ENCODE measurements at regions not wholly inside any gene's neighbourhood (a gene's known extent, or its start where the extent isn't known, plus 50 kb on each side); places are given as distances from the start of the nearest gene placed in this dataset.

GRCh38 chr20:11776687-11777086 is 141.0 kb upstream of the BTBD3 start:
- Histone ChIP-seq H4K20me1 (ENCODE audit: insufficient read depth) (no peaks in the 10 kb centered on the region), H3K9me2 (no peaks in the 10 kb centered on the region), H3K9ac (no peak overlapping the region), H3K27me3 (ENCODE audit: insufficient read depth) (no peaks in the 10 kb centered on the region), H3K36me3 (replicated peaks in 1 of 2; ENCODE audit: control insufficient read depth in 1 of 2, insufficient read depth in 2 of 2, low read length in 1 of 2) (no peaks in the 10 kb centered on the region), H3K4me2 (no peak overlapping the region), H3F3A (replicated peaks; ENCODE audit: insufficient read depth) (no peaks in the 10 kb centered on the region), H2AFZ (ENCODE audit: low read depth) (no peak overlapping the region), H3K4me1 (ENCODE audit: control insufficient read depth in 1 of 2, insufficient read depth in 2 of 2, low read depth in 1 of 2, low read length in 1 of 2) (peaks cover 0 to 3% of the 10 kb centered on the region in 2 experiments; a peak in 1 of 4 replicates), H3K27ac (ENCODE audit: low read depth in 2 of 2, low read length in 1 of 2) (no peak overlapping the region), H3K4me3 (ENCODE audit: low read depth in 2 of 2, low read length in 1 of 2) (no peak overlapping the region), H3K79me2 (ENCODE audit: insufficient read depth) (no peaks in the 10 kb centered on the region), H3K9me3 (no peaks in the 10 kb centered on the region)
- CTCF ChIA-PET: no interaction called here
- WGBS (ENCODE audit: low lambda C conversion rate): 37% methylated on average over 2 of the region's 2 CpGs
- POLR2A ChIA-PET: no interaction called here
- no peak for DNase-seq
- TF ChIP-seq NFIC (IDR thresholded peaks at IDR 0.05; ENCODE audit: borderline replicate concordance) (no peak), GABPA (IDR thresholded peaks at IDR 0.05; ENCODE audit: low read depth) (no peak), YY1 (IDR thresholded peaks at IDR 0.05; ENCODE audit: low read depth) (no peak), CTCF (IDR thresholded peaks at IDR 0.05) (no peak), EP300 (IDR thresholded peaks at IDR 0.05; ENCODE audit: borderline replicate concordance in 1 of 2, low read depth in 1 of 2, low read length in 1 of 2) (no peak), ELF1 (IDR thresholded peaks at IDR 0.05) (no peak), JUND (IDR thresholded peaks at IDR 0.05) (no peak)

- no peaks in the 10 kb centered on the region for H4K20me1 ChIP-seq (ENCODE audit: insufficient read depth)
- peak overlapping the region in 1 of 2 experiments; percentile 44; a peak in 2 of 4 replicates for H3K4me3 ChIP-seq (ENCODE audit: low read depth in 2 of 2, low read length in 1 of 2)
- no peak overlapping the region for H3K9ac ChIP-seq
- H3K4me1 ChIP-seq (ENCODE audit: control insufficient read depth in 1 of 2, insufficient read depth in 2 of 2, low read depth in 1 of 2, low read length in 1 of 2): peaks cover 0 to 3% of the 10 kb centered on the region in 2 experiments; a peak in 1 of 4 replicates
- no peaks in the 10 kb centered on the region for H3K79me2 ChIP-seq (ENCODE audit: insufficient read depth)
- peak; percentile 17 for DNase-seq
- no peak overlapping the region for H3K27ac ChIP-seq (ENCODE audit: low read depth in 2 of 2, low read length in 1 of 2)
- ChIA-PET POLR2A (no interaction called here), CTCF (interaction anchor here (0.6 kb wide), 1 partner anchor 280 kb away, joined by 3 read pairs; no protein-coding TSS in a partner anchor)
- 49% methylated on average over 14 of the region's 14 CpGs for WGBS (ENCODE audit: low lambda C conversion rate)
- H3K9me2 ChIP-seq: no peaks in the 10 kb centered on the region
- H3K36me3 ChIP-seq (replicated peaks in 1 of 2; ENCODE audit: control insufficient read depth in 1 of 2, insufficient read depth in 2 of 2, low read length in 1 of 2): no peaks in the 10 kb centered on the region
- H3K4me2 ChIP-seq: peak overlapping the region; percentile 73
- no peaks in the 10 kb centered on the region for H3F3A ChIP-seq (replicated peaks; ENCODE audit: insufficient read depth)
- H3K9me3 ChIP-seq: no peaks in the 10 kb centered on the region
- H3K27me3 ChIP-seq (ENCODE audit: insufficient read depth): no peaks in the 10 kb centered on the region
- H2AFZ ChIP-seq (ENCODE audit: low read depth): peak overlapping the region; percentile 67
- TF ChIP-seq USF2 (IDR thresholded peaks at IDR 0.05; ENCODE audit: borderline replicate concordance, low read depth, low read length) (no peak), SIN3A (IDR thresholded peaks at IDR 0.05; ENCODE audit: borderline replicate concordance, low read depth, low read length) (no peak), CTCF (IDR thresholded peaks at IDR 0.05) (no peak), NFIC (IDR thresholded peaks at IDR 0.05; ENCODE audit: borderline replicate concordance) (no peak), RFX5 (IDR thresholded peaks at IDR 0.05; ENCODE audit: low read length) (no peak), GATA2 (CRISPR knock-in tag; IDR thresholded peaks at IDR 0.05) (no peak), ELF1 (IDR thresholded peaks at IDR 0.05) (no peak), FOXM1 (IDR thresholded peaks at IDR 0.05; ENCODE audit: low read depth) (no peak), MEF2A (IDR thresholded peaks at IDR 0.05; ENCODE audit: borderline replicate concordance, low read depth) (no peak), GABPA (IDR thresholded peaks at IDR 0.05; ENCODE audit: low read depth) (no peak), TAF1 (IDR thresholded peaks at IDR 0.05; ENCODE audit: borderline replicate concordance, low read depth, low read length) (no peak), RAD21 (IDR thresholded peaks at IDR 0.05; ENCODE audit: low read length) (no peak), RCOR1 (IDR thresholded peaks at IDR 0.05; ENCODE audit: low read length) (no peak), MXI1 (IDR thresholded peaks at IDR 0.05; ENCODE audit: low read depth, low read length) (no peak), CHD2 (IDR thresholded peaks at IDR 0.05; ENCODE audit: low read length, partially characterized antibody) (no peak), YY1 (IDR thresholded peaks at IDR 0.05; ENCODE audit: low read depth) (no peak), ZBTB33 (IDR thresholded peaks at IDR 0.05; ENCODE audit: borderline replicate concordance, low read depth) (no peak)
Measured at GRCh38 chr20:11777387-11778205, 140.1 kb upstream of the BTBD3 start.
